ENCODE measurements at regions not wholly inside any gene's neighbourhood (a gene's known extent, or its start where the extent isn't known, plus 50 kb on each side); places are given as distances from the start of the nearest gene placed in this dataset.
A peak's percentile ranks its signal among the peaks of the same experiment; 100 is the strongest.

DNA sequence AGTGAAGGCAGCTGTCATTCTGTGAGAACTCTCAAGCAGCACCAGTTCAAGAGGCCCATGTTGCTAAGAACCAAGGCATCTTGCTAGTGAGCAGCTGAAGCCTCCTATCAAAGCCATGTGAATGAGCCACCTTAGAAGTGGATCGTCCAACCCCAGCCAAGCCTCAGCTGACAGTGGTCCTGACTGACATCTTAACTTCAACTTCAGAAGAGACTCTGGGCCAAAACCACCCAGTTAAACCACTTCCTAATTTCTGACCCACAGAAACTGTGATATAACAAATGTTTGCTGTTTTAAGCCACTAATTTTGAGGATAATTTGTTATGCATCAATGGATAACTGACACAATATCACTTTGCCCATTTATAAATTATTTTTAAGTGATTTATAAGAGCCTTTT is 256.0 kb downstream of the RPAP3 start (continued):
- TF ChIP-seq ZBTB40 (IDR thresholded peaks at IDR 0.05; ENCODE audit: borderline replicate concordance) (no peak), MTA2 (IDR thresholded peaks at IDR 0.05; ENCODE audit: low read depth) (0 out of 2 replicates have a peak, but pooled peaks have one; percentile 22)

GRCh38 chr12:47442310-47442709 is 263.5 kb downstream of the RPAP3 start:
- Histone ChIP-seq H3K4me1 (ENCODE audit: control insufficient read depth, insufficient read depth, low read length) (no peaks in the 10 kb centered on the region), H3K79me2 (ENCODE audit: control insufficient read depth, insufficient read depth, low read length) (no peaks in the 10 kb centered on the region), H3K4me2 (ENCODE audit: control insufficient read depth, insufficient read depth) (no peak overlapping the region), H3K36me3 (ENCODE audit: control insufficient read depth in 2 of 2, insufficient read depth in 2 of 2, low read length in 1 of 2) (no peaks in the 10 kb centered on the region), H3K27me3 (replicated peaks in 1 of 2; ENCODE audit: control insufficient read depth in 2 of 2, insufficient read depth in 2 of 2, low read length in 1 of 2) (no peaks in the 10 kb centered on the region), H3K4me3 (no peak overlapping the region), H3K9ac (ENCODE audit: control insufficient read depth, insufficient read depth, low read length) (no peak overlapping the region), H3K9me3 (replicated peaks; ENCODE audit: control insufficient read depth, insufficient read depth, low read length) (no peaks in the 10 kb centered on the region; the same call in 2 of the 3 replicates), H4K20me1 (ENCODE audit: control insufficient read depth, insufficient read depth) (no peaks in the 10 kb centered on the region), H3K27ac (ENCODE audit: control insufficient read depth, insufficient read depth) (no peak overlapping the region), H2AFZ (ENCODE audit: control insufficient read depth, low read depth, low read length) (no peak overlapping the region)
- ATAC-seq (no peak), FAIRE-seq (no peak), DNase-seq (ENCODE audit: low read depth, low spot score) (no peak)
- CTCF ChIA-PET: no interaction called here
- no TSS peak for BruUV-seq (replicated peaks)
- POLR2A ChIA-PET: no interaction called here
- RAD21 ChIA-PET (ENCODE audit: unreplicated experiment): no interaction called here
- in situ Hi-C loops (cut with MboI) (no loop called here), intact Hi-C loops (cut with micrococcal nuclease; ENCODE audit: unreplicated experiment) (no loop called here)
- 17% methylated on average over 1 of the region's 1 CpG for WGBS (ENCODE audit: insufficient coverage, insufficient replicate concordance, low lambda C conversion rate, missing lambda C conversion rate)
- SMC1A ChIA-PET (ENCODE audit: uncharacterized antibody, unreplicated experiment): no interaction called here
- no peak for TF ChIP-seq SMC3 (IDR thresholded peaks at IDR 0.05; ENCODE audit: borderline replicate concordance, low read length)
- TF ChIP-seq STAT3 (IDR thresholded peaks at IDR 0.05; ENCODE audit: low read depth, low read length): no peak
- TF ChIP-seq ASH2L (IDR thresholded peaks at IDR 0.05; ENCODE audit: borderline replicate concordance, low read depth): no peak
- TF ChIP-seq, protein P1, sequence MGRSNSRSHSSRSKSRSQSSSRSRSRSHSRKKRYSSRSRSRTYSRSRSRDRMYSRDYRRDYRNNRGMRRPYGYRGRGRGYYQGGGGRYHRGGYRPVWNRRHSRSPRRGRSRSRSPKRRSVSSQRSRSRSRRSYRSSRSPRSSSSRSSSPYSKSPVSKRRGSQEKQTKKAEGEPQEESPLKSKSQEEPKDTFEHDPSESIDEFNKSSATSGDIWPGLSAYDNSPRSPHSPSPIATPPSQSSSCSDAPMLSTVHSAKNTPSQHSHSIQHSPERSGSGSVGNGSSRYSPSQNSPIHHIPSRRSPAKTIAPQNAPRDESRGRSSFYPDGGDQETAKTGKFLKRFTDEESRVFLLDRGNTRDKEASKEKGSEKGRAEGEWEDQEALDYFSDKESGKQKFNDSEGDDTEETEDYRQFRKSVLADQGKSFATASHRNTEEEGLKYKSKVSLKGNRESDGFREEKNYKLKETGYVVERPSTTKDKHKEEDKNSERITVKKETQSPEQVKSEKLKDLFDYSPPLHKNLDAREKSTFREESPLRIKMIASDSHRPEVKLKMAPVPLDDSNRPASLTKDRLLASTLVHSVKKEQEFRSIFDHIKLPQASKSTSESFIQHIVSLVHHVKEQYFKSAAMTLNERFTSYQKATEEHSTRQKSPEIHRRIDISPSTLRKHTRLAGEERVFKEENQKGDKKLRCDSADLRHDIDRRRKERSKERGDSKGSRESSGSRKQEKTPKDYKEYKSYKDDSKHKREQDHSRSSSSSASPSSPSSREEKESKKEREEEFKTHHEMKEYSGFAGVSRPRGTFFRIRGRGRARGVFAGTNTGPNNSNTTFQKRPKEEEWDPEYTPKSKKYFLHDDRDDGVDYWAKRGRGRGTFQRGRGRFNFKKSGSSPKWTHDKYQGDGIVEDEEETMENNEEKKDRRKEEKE (IDR thresholded peaks at IDR 0.05): no peak
- no peak for TF ChIP-seq ATF2 (IDR thresholded peaks at IDR 0.05; ENCODE audit: low read length)
- TF ChIP-seq BCL3 (IDR thresholded peaks at IDR 0.05; ENCODE audit: borderline replicate concordance, insufficient read depth, low read depth, low read length, poor library complexity, severe bottlenecking): no peak
- TF ChIP-seq GABPA (IDR thresholded peaks at IDR 0.05; ENCODE audit: low read depth): no peak
- no peak for TF ChIP-seq SPI1 (IDR thresholded peaks at IDR 0.05; ENCODE audit: borderline replicate concordance, insufficient read depth, low read depth, low read length)
- no peak for TF ChIP-seq DPF2 (IDR thresholded peaks at IDR 0.05)
- no peak for TF ChIP-seq HDAC6 (IDR thresholded peaks at IDR 0.05; ENCODE audit: unreplicated experiment)

Measured in GM12878 (cell line).